Nucleus accumbens (tissue), 56 donors: ENCODE measurements at regions not wholly inside any gene's neighbourhood (a gene's known extent, or its start where the extent isn't known, plus 50 kb on each side); places are given as distances from the start of the nearest gene placed in this dataset.

Experiments used
- DNase-seq, 56 donors: peaks; one replicate each; lab custom pipeline; 2025; lab: John Stamatoyannopoulos, UW

GRCh38 chr2:12151716-12152115 is 405.3 kb downstream of the LPIN1 start:
- no peak for DNase-seq

GRCh38 chr2:12152888-12153287 is 406.5 kb downstream of the LPIN1 start:
- no peak for DNase-seq

GRCh38 chr2:12155303-12156051 is 409.0 kb downstream of the LPIN1 start:
- DNase-seq, result no peak

GRCh38 chr2:12156349-12156748 is 409.9 kb downstream of the LPIN1 start:
- no peak for DNase-seq

GRCh38 chr2:12161085-12161484 is 414.7 kb downstream of the LPIN1 start:
- no peak for DNase-seq

GRCh38 chr2:12162269-12163247 is 416.1 kb downstream of the LPIN1 start:
- DNase-seq, result no peak

- no peak for DNase-seq
These were observed 417.4 kb downstream of the LPIN1 start for GRCh38 chr2:12163866-12164265.

- DNase-seq, result no peak
These were observed 418.3 kb downstream of the LPIN1 start for GRCh38 chr2:12164689-12165088.

- DNase-seq, result peak in 49 of 56 donors; percentile 17 to 81 (median 58)
These were observed 421.3 kb downstream of the LPIN1 start for GRCh38 chr2:12167525-12168317.

- no peak for DNase-seq
These were observed 421.9 kb downstream of the LPIN1 start for GRCh38 chr2:12168354-12168753.

GRCh38 chr2:12168791-12169388 is 422.5 kb downstream of the LPIN1 start:
- DNase-seq, result peak in 1 of 56 donors; percentile 29

- DNase-seq, result peak in 12 of 56 donors; percentile 8 to 49 (median 17)
These were observed 423.3 kb downstream of the LPIN1 start for GRCh38 chr2:12169721-12170120.

- no peak for DNase-seq
These were observed 423.7 kb downstream of the LPIN1 start for GRCh38 chr2:12170121-12170520.

GRCh38 chr2:12173271-12173942 is 427.0 kb downstream of the LPIN1 start:
- DNase-seq, result no peak

GRCh38 chr2:12173943-12174340 is 427.5 kb downstream of the LPIN1 start:
- DNase-seq, result no peak

- no peak for DNase-seq
These were observed 428.9 kb downstream of the LPIN1 start for GRCh38 chr2:12175323-12175722.

GRCh38 chr2:12176623-12177454 is 430.4 kb downstream of the LPIN1 start:
- DNase-seq, result peak in 2 of 56 donors; percentile 15 to 51

GRCh38 chr2:12177455-12178288 is 431.2 kb downstream of the LPIN1 start:
- peak in 1 of 56 donors; percentile 16 for DNase-seq
